ENCODE measurements at regions not wholly inside any gene's neighbourhood (a gene's known extent, or its start where the extent isn't known, plus 50 kb on each side); places are given as distances from the start of the nearest gene placed in this dataset.
"Not testable (repeated sequence)": the region's sequence is repeated elsewhere in the genome, so short reads cannot be mapped to it uniquely, and the experiment has no call there.

- peak; percentile 74 for DNase-seq
Observed at GRCh38 chr6:1200409-1201101, 111.3 kb upstream of the FOXQ1 start.

DNA sequence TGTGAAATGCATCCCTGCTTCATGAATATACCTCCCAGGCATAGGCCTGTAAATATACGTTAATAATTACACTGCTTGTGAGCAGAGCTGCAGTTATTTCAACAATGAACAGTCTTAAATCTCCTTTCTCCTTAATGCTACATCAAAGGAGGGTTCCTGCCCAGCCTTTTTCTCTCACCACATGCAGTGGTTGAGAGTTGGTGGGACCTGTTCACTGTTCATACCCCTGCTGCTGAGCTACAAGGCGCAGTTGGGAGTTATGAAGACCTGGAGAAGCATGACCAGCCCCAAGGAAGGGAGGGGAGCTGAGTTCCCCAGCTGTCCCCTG is 111.9 kb upstream of the FOXQ1 start:
- DNase-seq: no peak

GRCh38 chr6:1197309-1197708 is 114.6 kb upstream of the FOXQ1 start:
- DNase-seq: no peak

- no peak for DNase-seq
Observed at GRCh38 chr6:1191141-1191630, 120.7 kb upstream of the FOXQ1 start.

DNA sequence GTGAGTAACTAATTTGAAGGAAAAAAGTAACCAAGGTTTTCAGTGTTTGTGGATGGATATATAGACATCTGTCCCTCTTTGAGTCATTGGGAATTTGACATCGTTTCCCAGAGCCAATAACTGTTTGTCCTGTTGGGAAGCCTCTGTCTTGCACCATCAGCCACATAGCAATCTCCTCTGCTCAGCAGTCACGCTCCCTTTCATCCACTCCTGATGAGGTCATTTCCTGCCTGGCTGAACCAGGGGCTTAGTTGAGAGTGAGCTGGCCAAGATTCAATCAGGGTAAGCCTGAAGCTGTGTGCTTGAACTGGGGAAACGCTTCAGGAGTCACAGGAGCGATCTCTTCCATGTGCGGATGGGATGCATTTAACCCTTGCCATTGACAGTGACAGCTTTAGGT is 121.5 kb upstream of the FOXQ1 start:
- peak; percentile 96 for DNase-seq

DNA sequence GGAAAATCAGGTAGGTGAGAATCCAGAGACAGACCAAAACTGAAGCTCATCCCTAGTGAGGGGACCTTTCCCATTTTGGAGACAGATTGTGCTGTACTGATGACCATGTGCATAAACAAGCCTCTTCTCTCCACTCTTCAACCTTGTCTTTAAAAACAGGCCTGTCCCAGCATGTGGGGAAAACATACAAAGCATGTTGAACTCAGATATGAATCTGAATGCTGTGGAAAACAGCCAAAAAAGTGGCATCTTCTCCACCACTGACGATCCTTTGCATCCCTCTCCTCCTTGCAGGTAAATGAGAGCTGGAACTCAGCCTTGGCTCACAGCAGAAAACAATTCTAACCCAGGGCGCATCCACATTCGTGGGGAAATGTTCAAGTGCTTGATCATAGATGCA is 123.7 kb upstream of the FOXQ1 start:
- DNase-seq: no peak

- DNase-seq: no peak
Observed at GRCh38 chr6:1187293-1188131, 124.4 kb upstream of the FOXQ1 start.

GRCh38 chr6:1184318-1184717 is 127.6 kb upstream of the FOXQ1 start:
- DNase-seq: no peak

DNA sequence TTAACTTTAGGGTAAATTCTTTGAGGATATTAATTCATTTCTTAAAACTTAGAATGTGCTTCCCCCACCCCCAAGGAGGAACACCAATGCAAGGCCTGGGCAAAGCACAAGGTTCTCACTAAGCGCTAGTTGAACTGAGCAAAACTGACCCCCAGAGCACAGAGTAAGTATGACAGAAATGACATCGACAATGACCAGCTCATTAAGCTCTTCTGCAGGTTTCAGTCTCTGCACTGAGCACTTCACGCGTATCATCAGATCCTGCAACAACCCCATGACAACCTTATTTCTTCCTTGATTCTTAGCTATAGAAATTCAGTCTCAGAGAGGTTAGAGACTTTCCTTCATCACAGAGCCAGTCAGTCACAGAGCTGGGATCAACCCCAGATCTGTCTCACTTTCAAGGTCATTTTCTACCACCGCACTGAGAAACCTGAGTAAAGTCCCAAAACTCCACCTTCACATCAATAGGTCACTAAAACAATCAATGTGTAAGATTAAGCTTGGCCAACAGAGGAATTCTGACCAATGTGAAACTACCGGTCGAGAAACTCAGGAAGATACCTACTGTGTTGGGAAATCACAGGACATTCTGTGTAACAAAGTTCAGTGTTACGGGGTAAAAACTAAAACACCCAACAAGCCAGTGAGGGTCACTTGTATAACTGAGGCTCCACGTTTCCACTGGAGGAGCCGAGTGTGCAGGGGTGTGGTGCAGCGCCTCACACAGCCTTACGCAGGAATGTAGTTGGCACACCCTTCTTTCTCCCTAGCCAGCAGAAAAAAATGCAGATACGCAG is 129.0 kb upstream of the FOXQ1 start:
- DNase-seq: no peak

DNA sequence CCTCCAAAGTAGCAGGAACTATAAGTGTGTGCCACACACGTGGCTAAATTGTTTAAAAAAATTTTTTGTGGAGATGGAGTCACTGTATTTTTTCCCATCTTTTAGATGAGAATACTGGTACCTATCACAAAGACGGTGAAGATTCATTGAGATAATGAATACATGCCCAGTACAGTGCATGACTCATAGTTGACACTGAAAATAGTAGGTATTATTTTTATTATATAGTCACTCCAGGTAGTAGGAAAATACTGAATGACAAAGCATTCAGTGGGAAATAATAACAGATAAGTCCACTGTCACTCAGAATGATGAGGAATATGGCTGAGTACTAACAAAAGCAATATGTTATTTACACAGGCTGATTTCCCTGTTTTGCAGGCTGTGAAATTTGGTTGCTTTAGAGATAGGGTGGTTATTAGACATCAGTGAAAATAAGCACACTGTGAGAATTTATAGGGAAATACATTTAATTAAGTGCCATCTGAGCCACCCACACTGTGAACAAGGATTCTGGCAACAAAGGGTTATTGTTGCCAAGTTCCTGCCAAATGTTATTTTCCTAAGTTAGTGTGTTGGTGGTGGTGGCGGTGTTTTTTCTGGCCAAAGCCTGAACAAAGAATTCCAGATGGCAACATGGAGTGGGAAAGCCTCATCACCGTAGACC is 129.8 kb upstream of the FOXQ1 start:
- no peak for DNase-seq

- no peak for DNase-seq
Observed at GRCh38 chr6:1179571-1180459, 132.1 kb upstream of the FOXQ1 start.

DNA sequence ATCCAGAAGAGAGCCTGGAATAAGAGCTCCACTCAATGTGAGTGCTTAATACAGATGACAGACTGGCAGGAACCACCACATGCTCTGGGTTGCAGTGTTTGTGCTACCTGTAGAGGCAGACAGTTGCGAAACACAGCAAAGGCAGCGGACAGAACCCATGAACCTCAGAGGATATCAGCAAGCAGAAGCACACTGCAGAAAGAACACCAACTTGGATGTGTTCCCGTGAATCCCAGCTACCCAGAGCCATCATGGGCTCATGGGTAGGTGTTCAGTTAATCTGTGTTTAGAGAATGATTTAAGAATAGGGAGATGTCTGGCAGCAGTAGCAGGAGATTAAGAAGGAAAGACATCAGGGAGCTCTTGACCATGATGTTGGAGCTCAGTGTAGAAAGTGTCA is 133.3 kb upstream of the FOXQ1 start:
- no peak for DNase-seq

GRCh38 chr6:1176567-1176966 is 135.3 kb upstream of the FOXQ1 start:
- DNase-seq: no peak

GRCh38 chr6:1175877-1176276 is 136.0 kb upstream of the FOXQ1 start:
- no peak for DNase-seq

GRCh38 chr6:1170794-1171193 is 141.1 kb upstream of the FOXQ1 start:
- no peak for DNase-seq

GRCh38 chr6:1164600-1164999 is 147.3 kb upstream of the FOXQ1 start:
- DNase-seq: no peak

DNA sequence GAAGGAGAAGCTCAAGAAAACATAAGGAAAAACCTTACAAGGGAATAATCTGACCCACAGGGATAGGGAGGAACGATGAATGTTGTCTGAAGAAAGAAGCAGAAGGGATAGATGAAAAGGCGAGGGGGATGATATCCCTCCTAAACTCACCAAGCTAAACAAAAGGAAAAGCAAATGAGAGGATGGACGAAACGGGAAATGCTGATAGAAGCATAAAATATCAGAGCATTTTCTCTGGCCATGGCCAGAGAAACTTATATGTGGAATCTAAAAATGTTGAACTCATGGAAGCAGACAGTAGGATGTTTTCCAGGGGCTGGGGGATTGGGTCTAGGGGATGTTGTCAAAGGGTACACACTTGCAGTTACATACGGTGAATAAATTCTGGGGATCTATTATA is 148.4 kb upstream of the FOXQ1 start:
- no peak for DNase-seq

- DNase-seq: no peak
Observed at GRCh38 chr6:1162367-1163275, 149.3 kb upstream of the FOXQ1 start.

DNA sequence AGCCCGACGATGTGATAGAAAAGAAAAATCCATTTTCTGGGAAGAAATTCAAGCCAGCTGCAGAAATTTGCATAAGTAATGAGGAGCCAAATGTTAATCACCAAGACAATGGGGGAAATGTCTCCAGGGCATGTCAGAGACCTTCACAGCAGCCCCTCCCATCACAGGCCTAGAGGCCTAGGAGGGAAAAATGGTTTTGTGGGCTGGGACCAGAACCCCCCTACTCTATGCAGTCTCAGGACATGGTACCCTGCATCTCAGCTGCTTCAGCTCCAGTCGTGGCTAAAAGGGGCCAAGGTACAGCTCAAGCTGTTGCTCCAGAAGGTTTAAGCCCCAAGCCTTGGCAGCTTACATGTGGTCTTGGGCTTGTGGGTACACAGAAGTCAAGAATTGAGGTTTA is 155.5 kb upstream of the FOXQ1 start:
- DNase-seq: not testable (repeated sequence)

DNA sequence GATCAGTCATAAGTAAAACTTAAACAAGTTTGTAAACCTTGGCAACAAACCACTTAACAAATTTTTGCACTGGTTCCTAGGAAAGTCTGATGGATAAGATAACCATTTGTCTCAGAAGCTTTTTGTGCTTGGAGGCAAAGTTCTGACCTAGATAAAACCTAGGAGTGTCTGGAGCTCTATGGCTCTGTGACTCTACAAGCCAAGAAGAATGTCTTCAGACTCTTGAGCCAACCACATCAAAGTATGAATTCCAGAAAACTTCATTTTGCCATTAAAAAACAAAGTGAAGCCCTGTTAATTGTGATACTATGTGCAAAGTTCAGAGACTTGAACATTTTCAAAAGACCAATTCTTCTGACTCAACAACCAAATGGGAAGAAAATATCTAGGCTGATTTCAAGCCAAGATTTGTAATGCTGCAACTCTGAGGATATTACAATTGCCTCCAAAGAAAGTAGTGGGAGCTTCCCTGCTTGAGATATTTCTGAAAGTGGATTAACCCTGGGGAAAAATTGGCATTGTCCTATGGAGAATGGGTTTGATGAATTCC is 158.1 kb upstream of the FOXQ1 start:
- DNase-seq: no peak

Measured in fibroblast of skin of abdomen (primary cell).